SKM-1 treated with dmso at 0.1 percent for 144 hours (cell line): ENCODE measurements at regions not wholly inside any gene's neighbourhood (a gene's known extent, or its start where the extent isn't known, plus 50 kb on each side); places are given as distances from the start of the nearest gene placed in this dataset.
A peak's percentile ranks its signal among the peaks of the same experiment; 100 is the strongest.

ENCODE experiments used
- DNase-seq: peaks from one replicate; lab custom pipeline; 2025; ENCODE audit not compliant: unreplicated experiment; lab: John Stamatoyannopoulos, UW

- no peak for DNase-seq
These were observed 429.2 kb upstream of the KLF4 start for GRCh38 chr9:107918749-107919148.

- DNase-seq = no peak
These were observed 424.6 kb upstream of the KLF4 start for GRCh38 chr9:107914151-107914550.

GRCh38 chr9:107907715-107908114 lies 418.1 kb upstream of the KLF4 start:
- DNase-seq = no peak

- no peak for DNase-seq
These were observed 417.7 kb upstream of the KLF4 start for GRCh38 chr9:107907255-107907654.

- DNase-seq = no peak
These were observed 416.5 kb upstream of the KLF4 start for GRCh38 chr9:107906074-107906473.

- no peak for DNase-seq
These were observed 415.9 kb upstream of the KLF4 start for GRCh38 chr9:107905308-107906020.

- DNase-seq = no peak
These were observed 410.4 kb upstream of the KLF4 start for GRCh38 chr9:107899961-107900330.

GRCh38 chr9:107898761-107899160 lies 409.2 kb upstream of the KLF4 start:
- DNase-seq = no peak

GRCh38 chr9:107896544-107896943 lies 407.0 kb upstream of the KLF4 start:
- no peak for DNase-seq

- no peak for DNase-seq
These were observed 406.0 kb upstream of the KLF4 start for GRCh38 chr9:107895501-107896001.

GRCh38 chr9:107894572-107895261 lies 405.1 kb upstream of the KLF4 start:
- DNase-seq = no peak

- no peak for DNase-seq
These were observed 401.4 kb upstream of the KLF4 start for GRCh38 chr9:107890921-107891465.

- no peak for DNase-seq
These were observed 399.2 kb upstream of the KLF4 start for GRCh38 chr9:107888773-107889227.

GRCh38 chr9:107886826-107887225 lies 397.3 kb upstream of the KLF4 start:
- no peak for DNase-seq

- no peak for DNase-seq
These were observed 394.0 kb upstream of the KLF4 start for GRCh38 chr9:107883496-107884124.

GRCh38 chr9:107881626-107882300 lies 392.2 kb upstream of the KLF4 start:
- no peak for DNase-seq

- no peak for DNase-seq
These were observed 388.9 kb upstream of the KLF4 start for GRCh38 chr9:107878462-107878861.

GRCh38 chr9:107875571-107875980 lies 386.0 kb upstream of the KLF4 start:
- no peak for DNase-seq

- DNase-seq = peak; percentile 39
These were observed 385.2 kb upstream of the KLF4 start for GRCh38 chr9:107874591-107875369.

- no peak for DNase-seq
These were observed 384.6 kb upstream of the KLF4 start for GRCh38 chr9:107874137-107874536.
